Hematopoietic multipotent progenitor cell treated with erythropoietin and hydrocortisone succinate and interleukin-3 and kit ligand, for 15 days (in vitro differentiated cells): ENCODE measurements at regions not wholly inside any gene's neighbourhood (a gene's known extent, or its start where the extent isn't known, plus 50 kb on each side); places are given as distances from the start of the nearest gene placed in this dataset.

Source experiments
- DNase-seq: peaks from one replicate; pipeline ENCODE4 v3.0.0-alpha.2; 2015; ENCODE audit warnings: low spot score

DNA sequence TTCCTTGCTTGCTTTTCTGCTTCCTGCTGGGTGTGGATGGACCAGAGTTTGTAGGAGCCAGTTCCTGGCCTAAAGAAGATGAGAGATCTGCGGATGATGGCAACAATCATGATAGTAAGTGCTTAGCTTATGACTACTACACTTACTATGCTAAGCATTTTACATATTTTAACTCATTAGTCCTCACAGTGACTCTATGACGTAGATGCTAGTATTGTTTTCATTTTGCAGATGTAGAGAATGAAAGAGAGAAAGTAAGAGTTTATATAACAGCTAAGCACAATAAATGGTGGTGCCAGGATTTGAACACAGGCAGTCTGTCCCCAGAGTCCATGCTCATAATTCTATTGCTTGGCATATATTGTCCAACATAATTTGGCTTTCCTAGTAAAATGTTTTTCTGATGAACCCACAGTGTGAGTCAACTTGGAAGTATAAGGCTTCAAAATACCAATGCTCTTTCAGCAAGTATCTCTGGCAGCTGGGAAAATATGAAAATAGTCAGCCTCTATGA lies 363.2 kb upstream of the DDHD1 start:
- DNase-seq: no peak

DNA sequence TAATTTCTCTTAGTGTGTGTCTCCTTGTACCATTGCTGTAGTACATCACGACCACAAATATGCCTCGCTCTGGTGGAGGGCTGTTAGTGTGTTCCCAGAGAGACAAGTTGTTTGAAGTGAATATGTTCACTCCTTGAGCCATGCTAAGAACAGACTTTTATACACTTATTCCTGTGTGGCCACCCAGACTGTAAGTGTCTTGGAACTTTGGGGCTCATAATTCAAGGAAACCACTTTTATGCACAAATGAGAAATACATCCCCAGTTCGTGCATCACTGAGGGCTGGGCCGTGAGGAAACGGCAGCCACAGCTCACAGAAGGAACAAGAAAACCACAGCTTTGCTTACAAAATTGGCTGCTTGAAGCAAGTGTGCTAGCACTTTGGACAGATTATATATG lies 362.2 kb upstream of the DDHD1 start:
- no peak for DNase-seq

DNA sequence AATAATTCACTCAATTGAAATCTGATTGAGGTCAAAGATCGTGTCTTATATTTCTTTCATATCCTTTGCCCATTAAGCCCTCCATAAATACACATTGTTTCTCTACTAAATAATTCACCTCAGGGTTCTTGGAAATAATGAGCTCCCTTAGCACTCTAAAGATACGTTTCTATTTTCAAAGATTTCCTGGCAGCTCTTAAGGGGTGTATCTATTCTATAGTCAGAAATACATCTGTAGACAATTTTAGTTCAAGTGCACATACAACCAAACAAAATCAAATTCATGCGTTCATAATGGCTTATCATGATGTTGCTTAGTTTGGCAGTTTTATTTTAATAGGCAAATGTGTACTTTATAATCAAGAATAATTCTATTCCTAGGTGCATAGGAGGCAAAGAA lies 361.1 kb upstream of the DDHD1 start:
- DNase-seq: no peak

DNA sequence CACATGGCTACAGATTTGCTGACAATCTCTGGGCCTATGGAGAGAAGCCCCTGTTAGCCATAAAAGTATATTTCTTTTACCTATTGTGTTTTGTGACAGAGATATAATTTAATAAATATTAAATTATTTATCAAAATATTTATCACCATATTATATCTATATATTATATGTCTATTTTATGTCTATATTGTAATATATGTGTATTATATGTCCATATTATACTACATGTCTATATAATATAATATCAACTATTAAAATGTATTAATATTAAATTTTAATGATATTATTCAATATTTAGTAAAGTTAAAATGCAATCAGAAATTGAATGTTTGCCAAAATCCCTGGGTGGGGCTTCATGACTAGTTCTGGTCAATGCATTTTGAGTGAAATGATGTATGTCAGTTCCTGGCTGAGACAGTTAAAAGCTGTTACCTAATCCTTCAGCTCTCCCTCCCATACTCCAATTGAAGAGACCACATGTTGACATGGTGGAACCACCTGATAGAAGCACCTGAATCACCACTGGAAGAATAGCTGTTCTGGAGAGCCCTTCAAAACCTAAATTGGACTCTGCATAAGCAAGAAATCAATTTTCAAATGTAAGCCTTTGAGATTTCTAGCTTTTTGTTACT lies 357.3 kb upstream of the DDHD1 start:
- DNase-seq: no peak

DNA sequence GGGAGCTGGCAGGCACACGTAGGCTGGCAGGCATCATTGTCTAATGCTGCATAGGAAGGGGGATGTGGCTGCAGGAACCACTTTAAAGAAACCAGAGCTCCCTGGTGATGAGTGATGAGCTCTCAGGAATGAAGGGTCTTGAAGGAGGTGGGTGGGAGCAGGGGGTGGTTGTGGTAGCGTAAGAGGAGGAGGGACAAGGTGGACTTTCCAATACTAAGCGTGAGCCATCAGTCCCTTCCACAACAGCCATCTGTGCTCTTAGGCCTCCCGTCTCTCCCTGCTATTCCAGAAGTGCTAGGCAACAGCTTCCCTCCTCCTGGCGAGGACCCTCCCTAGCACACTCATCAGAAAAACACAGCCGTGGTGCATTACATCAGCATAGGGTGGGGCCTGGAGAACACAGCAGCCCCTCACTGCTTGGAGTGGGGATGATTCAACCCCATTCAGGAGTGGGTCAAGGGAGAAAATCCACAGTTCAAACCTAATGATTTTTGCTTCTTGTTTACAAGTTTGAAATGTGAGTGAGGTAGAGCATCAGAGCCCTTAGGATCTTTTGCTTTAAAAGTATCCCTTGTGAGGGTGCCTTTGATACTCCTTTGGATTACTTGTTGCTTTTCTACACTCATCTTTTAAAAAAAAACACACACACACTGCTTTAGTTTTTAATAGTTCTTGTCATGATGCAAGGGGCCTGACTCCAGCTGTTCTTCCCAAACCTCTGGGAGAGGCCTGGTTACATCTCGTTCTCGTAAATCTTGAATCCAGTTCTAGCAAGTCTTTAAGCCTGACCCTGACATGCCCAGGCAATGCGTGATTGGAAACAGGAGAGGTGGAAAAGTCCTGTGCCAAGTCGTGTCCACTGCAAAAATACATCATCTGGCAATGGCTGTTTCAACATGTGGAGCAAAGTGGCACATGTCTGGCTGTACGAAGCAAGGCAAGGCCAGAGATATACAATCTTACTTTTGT lies 356.4 kb upstream of the DDHD1 start:
- no peak for DNase-seq

DNA sequence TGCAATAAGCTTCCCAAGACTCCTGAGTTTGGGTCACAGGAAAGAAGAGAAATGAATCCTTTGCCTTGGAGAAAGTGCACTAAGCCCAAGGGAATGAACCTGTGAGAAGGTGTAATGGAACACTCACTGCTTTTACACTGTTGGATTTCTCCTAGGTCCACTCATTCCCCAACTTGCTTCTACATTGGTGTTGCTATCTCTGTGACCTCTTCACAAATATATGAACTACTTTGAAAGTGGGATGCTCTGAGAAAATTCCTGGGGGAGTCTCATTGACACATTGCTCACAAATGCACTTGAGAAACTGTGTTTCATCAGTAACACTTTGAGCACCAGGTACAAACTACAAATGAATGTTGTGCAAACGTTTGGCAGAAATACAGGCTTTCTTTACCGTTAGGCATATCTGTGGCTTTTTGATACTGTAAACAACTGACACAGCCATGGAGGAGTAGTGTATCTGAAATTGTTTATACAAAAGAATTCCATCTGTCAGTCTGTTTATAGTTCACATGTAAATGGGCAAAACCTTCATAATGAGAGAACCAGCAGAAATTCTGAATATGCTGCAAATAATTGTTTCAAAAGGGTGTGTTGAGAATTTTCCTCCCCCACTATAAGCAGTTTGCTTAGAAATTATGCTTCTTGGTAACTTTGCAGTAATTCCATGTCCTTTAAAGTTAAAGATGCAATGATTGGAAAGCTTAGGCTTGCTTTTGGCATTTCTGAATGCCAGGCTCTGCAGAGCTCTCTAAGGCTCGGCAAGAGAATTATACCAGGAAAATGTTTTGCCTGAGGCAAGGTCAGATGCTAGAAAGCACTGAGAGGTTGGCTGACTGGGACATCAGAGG lies 348.5 kb upstream of the DDHD1 start:
- no peak for DNase-seq

DNA sequence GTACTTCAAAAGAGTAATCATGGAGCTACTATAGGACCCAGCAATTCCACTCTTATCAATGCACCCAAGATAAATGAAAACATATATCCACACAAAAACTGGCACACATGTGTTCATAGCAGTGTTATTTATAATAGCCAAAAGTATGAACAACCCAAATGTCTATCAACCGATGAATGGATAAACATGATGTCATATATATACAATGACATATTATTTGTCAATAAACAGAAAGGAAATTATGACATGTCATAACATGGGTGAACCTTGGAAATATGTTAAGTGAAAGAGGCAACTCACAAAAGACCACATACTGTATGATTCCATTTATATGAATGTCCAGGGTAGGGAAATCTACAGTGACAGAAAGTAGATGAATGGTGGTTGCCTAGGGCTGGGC lies 347.1 kb upstream of the DDHD1 start:
- DNase-seq: no peak

DNA sequence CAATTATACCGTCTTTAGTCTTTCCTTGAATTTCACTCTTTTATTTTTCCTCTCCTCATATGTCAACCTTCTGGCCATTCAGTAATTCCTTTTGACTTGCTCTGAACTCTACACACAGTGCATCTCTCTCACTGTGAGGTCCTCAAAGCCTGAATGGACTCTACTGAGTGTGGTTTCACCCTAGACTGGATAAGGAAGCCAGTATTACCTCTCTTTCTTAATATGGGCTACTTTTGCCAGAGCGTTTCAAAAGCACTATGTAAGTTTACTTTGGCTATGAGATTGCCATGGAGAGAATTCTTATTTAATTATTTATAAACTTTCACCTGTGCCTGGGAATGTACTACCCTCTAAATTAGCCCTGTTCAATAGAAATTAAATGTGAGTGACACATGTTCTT lies 343.5 kb upstream of the DDHD1 start:
- DNase-seq: no peak

DNA sequence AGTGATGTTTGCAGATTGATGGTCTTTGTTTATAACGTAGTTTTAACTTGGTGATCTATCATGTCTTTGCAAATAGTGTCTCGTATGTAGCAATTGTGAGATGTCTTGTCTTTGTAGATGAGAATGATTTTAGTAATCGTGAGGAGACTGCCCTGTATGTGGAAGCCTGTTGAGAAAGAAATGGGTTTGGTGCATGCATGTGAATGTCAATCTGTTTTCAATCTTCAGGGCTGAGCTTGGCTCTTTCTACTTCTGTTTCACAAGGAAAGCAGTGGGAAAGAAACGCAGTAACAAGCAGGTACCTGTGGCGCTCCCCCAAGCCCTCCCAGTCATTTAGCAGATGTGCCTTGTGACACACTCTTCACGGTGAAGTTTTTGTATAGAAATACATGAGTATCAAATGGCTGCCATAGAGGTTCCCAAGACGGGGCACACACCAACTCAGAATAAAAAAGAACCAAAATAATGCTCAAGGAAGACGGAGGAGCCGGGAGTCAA lies 342.8 kb upstream of the DDHD1 start:
- no peak for DNase-seq

DNA sequence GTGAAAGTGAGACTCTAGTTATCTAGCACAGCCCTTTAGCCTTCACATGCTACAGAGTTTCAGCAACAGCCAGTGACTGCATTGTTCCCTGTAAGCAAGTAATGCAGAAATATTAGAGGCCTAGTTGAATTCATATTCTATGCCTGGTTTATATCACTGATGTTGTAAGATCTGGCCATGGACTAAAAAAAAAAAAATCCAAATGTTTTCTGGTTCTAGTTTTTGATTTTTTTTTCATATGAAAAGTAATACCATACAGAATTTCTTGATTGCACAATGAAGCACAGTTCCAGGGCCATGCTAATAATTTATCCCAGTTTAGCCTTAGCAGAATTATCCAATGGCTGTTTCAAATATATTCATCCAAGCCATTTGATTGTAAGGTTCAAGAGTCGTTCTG lies 341.5 kb upstream of the DDHD1 start:
- no peak for DNase-seq

DNA sequence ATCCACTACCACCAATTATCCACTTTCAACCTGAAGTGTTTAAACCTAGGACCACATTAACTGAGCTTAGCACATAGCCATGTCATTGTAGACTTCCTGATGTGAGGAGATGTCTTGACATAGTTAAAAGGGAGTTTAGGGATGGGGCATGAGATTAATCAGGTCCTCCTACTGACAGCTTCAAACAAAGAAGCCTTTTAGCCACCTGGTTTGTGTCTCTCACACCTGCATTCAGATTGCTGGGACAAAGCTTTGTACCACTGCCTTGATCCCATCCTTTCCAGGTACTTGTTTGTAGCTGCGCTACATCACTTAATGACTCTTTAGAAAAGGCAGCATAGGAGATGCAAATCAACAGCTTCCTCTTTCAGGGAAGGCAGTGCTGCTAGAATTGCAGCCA lies 340.7 kb upstream of the DDHD1 start:
- no peak for DNase-seq

DNA sequence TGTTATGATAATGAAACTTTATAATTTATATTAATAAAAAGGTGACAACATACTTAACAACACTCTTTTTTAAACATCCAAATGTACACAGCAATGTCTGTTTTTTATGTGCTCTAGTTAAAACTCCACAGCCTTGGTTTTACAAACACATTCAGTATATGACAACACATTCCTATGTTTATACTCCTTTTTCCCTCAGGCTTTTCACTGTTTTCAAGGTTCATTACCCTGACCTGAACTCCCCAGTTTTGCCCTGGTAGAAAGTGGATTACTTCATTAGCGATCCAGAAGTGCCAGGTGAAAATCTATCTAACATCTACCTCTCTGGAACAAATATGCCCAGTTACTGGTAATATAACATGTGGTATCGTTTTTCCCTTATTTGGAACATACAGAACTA lies 340.2 kb upstream of the DDHD1 start:
- DNase-seq: no peak

DNA sequence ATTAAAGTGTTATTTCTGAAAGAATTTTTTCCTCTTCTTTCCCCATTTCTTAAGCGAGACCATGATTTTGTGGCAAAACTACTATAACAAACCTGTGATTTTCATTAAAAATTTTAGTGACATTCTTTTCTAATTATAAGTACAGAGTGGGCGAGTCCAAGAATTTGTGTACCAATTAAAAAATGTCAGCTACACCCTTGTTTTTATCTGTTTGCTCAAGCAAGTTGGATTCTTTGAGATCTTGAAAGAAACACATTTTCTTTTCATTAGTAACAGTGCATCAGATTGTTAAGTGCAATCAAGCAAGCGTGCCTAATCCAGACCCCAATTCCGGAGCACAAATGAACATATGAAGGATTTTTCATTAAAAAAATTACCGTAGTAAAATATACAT lies 338.8 kb upstream of the DDHD1 start:
- no peak for DNase-seq

DNA sequence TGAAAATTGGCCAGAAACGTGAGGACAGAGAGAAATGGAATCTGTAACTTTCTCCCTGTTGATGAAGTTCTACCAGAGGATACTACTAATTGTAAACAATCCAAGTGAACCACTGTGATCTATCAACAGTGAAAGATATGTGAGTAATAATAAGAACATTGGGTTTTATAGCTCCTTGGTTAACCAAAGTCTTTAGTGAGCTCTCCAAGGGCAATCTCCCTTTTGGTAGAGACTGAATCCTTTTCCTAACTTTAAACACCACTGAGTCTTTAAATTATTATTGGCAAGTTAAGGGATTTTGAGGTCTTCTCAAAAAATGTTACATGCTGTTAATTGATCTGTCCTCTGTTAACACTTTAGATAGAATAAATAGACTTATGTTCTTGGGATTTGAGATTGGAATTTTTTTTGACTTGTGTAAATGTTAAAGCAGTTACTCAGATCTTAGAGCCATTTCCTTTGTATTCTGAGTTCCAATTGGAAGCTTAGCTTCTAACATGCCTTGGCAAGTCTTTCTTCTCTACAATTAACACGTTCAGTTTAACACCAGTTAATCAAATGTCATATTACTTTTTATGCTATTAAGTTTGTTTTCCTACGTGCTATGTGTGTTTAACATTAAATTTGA lies 338.2 kb upstream of the DDHD1 start:
- DNase-seq: no peak

DNA sequence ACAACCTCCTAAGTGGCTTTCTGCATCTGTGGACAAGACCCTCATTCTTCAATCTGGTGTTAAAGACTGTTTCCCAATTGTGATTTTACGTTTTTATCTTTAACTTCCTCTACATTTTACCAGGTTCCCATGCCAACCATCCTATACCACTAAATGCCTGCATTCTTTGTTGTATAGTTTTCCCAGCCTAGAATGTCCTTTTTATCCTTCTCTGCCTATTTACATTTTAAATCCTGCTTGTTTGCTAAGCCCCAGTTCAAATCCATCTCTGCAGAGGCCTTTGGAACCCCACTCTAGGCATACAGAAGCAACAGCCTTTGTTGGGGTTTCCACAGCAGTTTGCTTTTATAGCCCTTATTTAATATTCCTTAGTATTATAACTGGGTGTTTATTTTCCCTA lies 325.1 kb upstream of the DDHD1 start:
- DNase-seq: no peak

DNA sequence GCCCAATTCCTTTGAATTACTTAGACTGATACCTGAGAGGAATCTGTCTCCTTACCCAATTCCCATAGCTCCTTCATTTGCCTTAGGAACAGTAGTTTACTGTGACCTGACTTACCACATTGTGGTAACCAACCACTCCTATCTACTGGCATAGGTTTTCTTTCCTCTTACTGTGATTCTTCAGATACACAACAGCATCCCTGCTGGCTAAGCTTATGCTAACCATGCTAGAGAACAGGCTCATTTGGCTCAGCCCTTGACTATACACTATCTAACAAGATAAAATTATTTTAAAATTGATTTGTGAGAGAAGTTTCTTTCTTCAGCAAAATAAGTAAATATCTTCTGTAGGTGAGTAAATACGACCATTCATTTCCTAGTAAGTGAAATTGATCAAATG lies 320.4 kb upstream of the DDHD1 start:
- DNase-seq: no peak

DNA sequence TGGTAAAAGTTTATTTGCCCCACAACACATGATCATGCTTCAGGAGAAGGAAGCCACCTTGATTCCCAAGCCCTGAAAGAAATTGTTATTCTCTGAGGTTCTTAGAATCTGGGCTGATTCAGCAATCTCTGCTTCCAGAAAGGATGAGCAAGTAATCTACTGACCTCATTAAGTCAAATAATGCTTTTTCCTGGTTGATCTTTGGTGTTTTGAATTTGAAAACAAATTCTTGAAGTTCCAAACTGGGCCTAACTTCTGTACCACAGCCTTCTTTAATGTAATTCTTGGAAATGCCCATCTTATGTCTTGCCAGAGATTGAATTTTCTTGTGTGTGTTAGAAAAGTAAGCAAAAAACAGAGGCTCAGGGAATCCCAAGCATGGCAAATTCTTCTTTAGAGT lies 319.2 kb upstream of the DDHD1 start:
- DNase-seq: no peak

DNA sequence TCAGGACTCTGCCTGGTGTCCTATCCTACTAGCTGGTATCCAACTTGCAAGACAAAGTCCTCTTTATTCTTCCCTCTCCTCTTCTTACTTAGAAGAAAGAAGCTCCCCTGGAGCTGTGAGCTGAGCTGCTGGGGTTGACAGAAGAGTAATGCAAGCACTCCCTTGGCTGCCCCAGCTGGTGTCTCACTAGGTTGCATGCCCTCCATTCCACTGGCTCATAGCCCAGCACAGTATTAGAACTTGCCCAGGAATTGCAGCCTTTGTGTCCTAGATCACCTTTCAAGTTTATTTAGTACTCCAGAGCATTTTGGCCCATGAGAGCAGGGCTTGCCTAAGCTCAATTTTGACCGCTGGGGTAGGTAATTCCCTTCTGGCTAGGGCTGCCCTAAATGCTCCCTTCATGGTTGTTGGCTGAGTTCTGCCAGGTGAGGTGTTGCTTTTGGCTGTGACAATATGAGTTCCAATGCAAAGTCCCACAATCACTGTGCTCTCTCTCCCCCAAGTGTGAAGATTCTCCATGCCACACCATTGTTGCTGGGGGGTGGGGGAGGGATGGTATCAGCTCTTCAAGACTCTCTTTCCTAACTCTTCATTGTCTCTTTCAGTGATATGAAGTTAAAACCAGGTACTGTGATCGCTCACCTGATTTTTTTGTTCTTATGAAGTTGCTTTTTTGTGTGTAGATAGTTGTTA lies 317.4 kb upstream of the DDHD1 start:
- DNase-seq: no peak

DNA sequence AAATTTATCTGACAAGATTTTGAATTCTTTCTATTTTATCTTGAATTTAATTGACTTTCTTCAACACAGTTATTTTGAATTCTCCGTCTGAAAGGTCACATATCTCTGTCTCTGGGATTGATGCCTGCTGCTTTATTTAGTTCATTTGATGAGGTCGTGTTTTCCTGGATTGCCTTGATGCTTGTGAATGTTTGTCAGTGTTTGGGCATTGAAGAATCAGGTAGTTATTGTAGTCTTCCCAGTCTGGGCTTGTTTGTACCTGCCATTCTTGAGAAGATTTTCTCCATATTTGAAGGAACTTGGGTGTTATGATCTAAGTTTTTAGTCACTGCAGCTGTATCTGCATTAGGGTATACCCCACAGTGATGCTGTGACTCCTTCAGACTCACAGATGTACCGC lies 315.8 kb upstream of the DDHD1 start:
- no peak for DNase-seq

DNA sequence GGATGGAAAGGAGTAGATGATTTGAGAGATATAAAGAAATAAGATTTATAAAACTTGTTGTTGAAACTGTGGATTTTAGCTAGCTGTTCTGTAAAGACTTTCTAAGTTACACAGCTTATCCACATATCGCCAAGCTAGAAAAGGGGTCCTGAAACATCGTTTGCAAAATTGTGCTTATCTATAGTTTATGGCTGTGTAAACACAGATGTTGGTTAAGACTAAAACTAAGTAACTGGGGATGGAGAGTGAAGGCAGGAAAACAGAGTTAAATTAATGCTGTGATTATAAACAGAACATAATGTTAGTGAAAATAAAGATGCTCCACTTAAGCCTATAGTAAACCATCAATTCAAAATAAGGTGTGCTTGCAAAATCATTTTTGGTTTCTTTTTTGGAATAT lies 311.3 kb upstream of the DDHD1 start:
- no peak for DNase-seq
